ENCODE measurements at regions not wholly inside any gene's neighbourhood (a gene's known extent, or its start where the extent isn't known, plus 50 kb on each side); places are given as distances from the start of the nearest gene placed in this dataset.

GRCh38 chr4:135927651-135928050, 1604.6 kb downstream of the PCDH18 start:
- H3K27me3 ChIP-seq (ENCODE audit: insufficient read depth, low read length): no peaks in the 10 kb centered on the region
- TF ChIP-seq SP1 (IDR thresholded peaks at IDR 0.05; ENCODE audit: low read depth) (no peak), POLR2A (IDR thresholded peaks at IDR 0.05; ENCODE audit: borderline replicate concordance, extremely low read depth, insufficient read depth, insufficient read length) (no peak), EZH2 (IDR thresholded peaks at IDR 0.05) (no peak), CBX3 (IDR thresholded peaks at IDR 0.05; ENCODE audit: low read depth) (no peak), SIN3A (IDR thresholded peaks at IDR 0.05; ENCODE audit: low read depth) (no peak), ZFX (IDR thresholded peaks at IDR 0.05) (no peak), POLR2AphosphoS5 (IDR thresholded peaks at IDR 0.05; ENCODE audit: low read depth, low read length) (no peak), JUND (IDR thresholded peaks at IDR 0.05) (no peak), EGR1 (IDR thresholded peaks at IDR 0.05; ENCODE audit: low read depth) (no peak), ZBTB33 (IDR thresholded peaks at IDR 0.05; ENCODE audit: extremely low read depth, insufficient replicate concordance, low read length) (no peak), ELF1 (IDR thresholded peaks at IDR 0.05; ENCODE audit: borderline replicate concordance, low read depth) (no peak), CEBPB (IDR thresholded peaks at IDR 0.05; ENCODE audit: low read depth) (no peak), FOSL1 (IDR thresholded peaks at IDR 0.05; ENCODE audit: low read depth) (no peak)
- no peaks in the 10 kb centered on the region for H4K20me1 ChIP-seq (ENCODE audit: insufficient read depth)
- H3K4me3 ChIP-seq (replicated peaks in 1 of 2; ENCODE audit: low read depth in 1 of 2, low read length in 2 of 2): no peak overlapping the region
- H2AFZ ChIP-seq (ENCODE audit: low read depth, low read length, poor library complexity, severe bottlenecking): no peak overlapping the region
- ChIA-PET POLR2A (no interaction called here), CTCF (no interaction called here), RAD21 (ENCODE audit: low non-redundant PET in 1 of 2, low total read pairs in 2 of 2, uncharacterized antibody in 2 of 2, unreplicated experiment in 2 of 2) (no interaction called here)
- DNase-seq (ENCODE audit: low read depth, low spot score): no peak
- H3K36me3 ChIP-seq (ENCODE audit: control insufficient read depth in 1 of 2, insufficient read depth in 2 of 2, low read length in 2 of 2): no peaks in the 10 kb centered on the region
- no TSS peak for BruUV-seq (replicated peaks)
- ATAC-seq: no peak
- H3K9ac ChIP-seq (ENCODE audit: low read length): no peak overlapping the region
- H3K4me2 ChIP-seq (ENCODE audit: low read length): no peak overlapping the region
- intact Hi-C loops (cut with micrococcal nuclease): no loop called here
- H3K27ac ChIP-seq (ENCODE audit: low read depth, low read length): no peak overlapping the region
- no peaks in the 10 kb centered on the region for H3K9me3 ChIP-seq (ENCODE audit: control insufficient read depth in 1 of 2, insufficient read depth in 1 of 2, low read depth in 1 of 2, low read length in 2 of 2)
- H3K79me2 ChIP-seq (ENCODE audit: insufficient read depth, low read length): no peaks in the 10 kb centered on the region
- no peaks in the 10 kb centered on the region for H3K9me2 ChIP-seq (ENCODE audit: insufficient read depth)
- no peaks in the 10 kb centered on the region; a peak in 1 of 4 replicates for H3K4me1 ChIP-seq (ENCODE audit: control insufficient read depth in 1 of 2, insufficient read depth in 2 of 2, low read length in 2 of 2)

All from HCT116 (cell line).